Right renal pelvis (tissue), 4 donors: ENCODE measurements at regions not wholly inside any gene's neighbourhood (a gene's known extent, or its start where the extent isn't known, plus 50 kb on each side); places are given as distances from the start of the nearest gene placed in this dataset.

ENCODE experiments used
- DNase-seq, 4 donors: peaks; one replicate each; pipeline ENCODE4 v3.0.0-alpha.2; 2013; ENCODE audit warnings: low read depth in 4 of 4, low spot score in 3 of 4, missing footprints in 1 of 4

- no peak for DNase-seq
These were observed 75.4 kb upstream of the ARHGEF7 start for GRCh38 chr13:111039735-111040134.

- no peak for DNase-seq
These were observed 76.2 kb upstream of the ARHGEF7 start for GRCh38 chr13:111038887-111039286.

GRCh38 chr13:111037927-111038326, 77.2 kb upstream of the ARHGEF7 start:
- DNase-seq: no peak

- DNase-seq: no peak
These were observed 78.4 kb upstream of the ARHGEF7 start for GRCh38 chr13:111036665-111037064.

- DNase-seq: no peak
These were observed 79.2 kb upstream of the ARHGEF7 start for GRCh38 chr13:111035861-111036260.

- no peak for DNase-seq
These were observed 80.3 kb upstream of the ARHGEF7 start for GRCh38 chr13:111034811-111035210.

GRCh38 chr13:111033172-111034130, 81.7 kb upstream of the ARHGEF7 start:
- DNase-seq: no peak

GRCh38 chr13:111031531-111031961, 83.6 kb upstream of the ARHGEF7 start:
- no peak for DNase-seq

- DNase-seq: no peak
These were observed 85.0 kb upstream of the ARHGEF7 start for GRCh38 chr13:111029957-111030609.

- DNase-seq: no peak
These were observed 87.4 kb upstream of the ARHGEF7 start for GRCh38 chr13:111027458-111028439.

GRCh38 chr13:111025310-111025709, 89.8 kb upstream of the ARHGEF7 start:
- no peak for DNase-seq

- DNase-seq: no peak
These were observed 92.2 kb upstream of the ARHGEF7 start for GRCh38 chr13:111022886-111023285.

- DNase-seq: no peak
These were observed 92.9 kb upstream of the ARHGEF7 start for GRCh38 chr13:111022241-111022640.

- DNase-seq: no peak
These were observed 93.8 kb upstream of the ARHGEF7 start for GRCh38 chr13:111021270-111021669.

GRCh38 chr13:111020546-111020945, 94.6 kb upstream of the ARHGEF7 start:
- no peak for DNase-seq

GRCh38 chr13:111020021-111020420, 95.1 kb upstream of the ARHGEF7 start:
- DNase-seq: no peak

- no peak for DNase-seq
These were observed 97.2 kb upstream of the ARHGEF7 start for GRCh38 chr13:111017755-111018459.

- no peak for DNase-seq
These were observed 98.3 kb upstream of the ANKRD10 start for GRCh38 chr13:111013196-111013595.

GRCh38 chr13:111011899-111012298, 97.0 kb upstream of the ANKRD10 start:
- DNase-seq: no peak

- no peak for DNase-seq
These were observed 93.5 kb upstream of the ANKRD10 start for GRCh38 chr13:111008351-111008750.
